MM.1S (cell line): ENCODE measurements at regions not wholly inside any gene's neighbourhood (a gene's known extent, or its start where the extent isn't known, plus 50 kb on each side); places are given as distances from the start of the nearest gene placed in this dataset.

Source experiments
- EZH2phosphoT487 ChIP-seq: fragments of 300-600 bp; sonication (generic); IDR thresholded peaks from 2 replicates; pipeline ENCODE4 v1.6.1; 2018; ENCODE audit warnings: antibody characterized with exemption, low read length
- TF ChIP-seq, protein P1 (sequence below): fragments of 300-600 bp; sonication (generic); IDR thresholded peaks from 2 replicates; pipeline ENCODE4 v1.5.1; 2016; ENCODE audit warnings: antibody characterized with exemption, low read length, mixed read lengths

DNA sequence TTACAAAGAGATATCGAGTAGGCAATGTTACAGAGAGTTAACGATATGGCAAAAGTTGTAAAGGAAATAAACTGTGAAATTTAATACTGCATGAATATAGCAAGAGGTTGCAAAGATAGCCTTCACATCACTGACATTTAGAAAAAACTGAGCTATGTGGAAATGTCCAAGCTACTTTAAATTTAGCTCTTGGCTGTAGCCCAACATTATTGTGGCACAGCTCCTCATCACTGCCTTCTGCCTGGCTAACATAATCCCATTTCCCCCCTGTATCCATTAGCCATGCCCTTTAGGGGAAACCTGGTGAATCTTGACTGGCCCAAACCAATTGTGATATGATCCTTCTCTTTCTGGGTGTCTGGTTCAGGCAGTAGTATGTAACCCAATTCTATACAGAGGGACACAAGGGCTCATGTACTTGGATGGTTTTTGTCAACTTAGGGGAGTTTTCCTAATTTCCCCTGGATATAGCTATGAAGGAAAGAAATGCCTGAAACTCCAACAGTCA, 115.4 kb downstream of the PFDN4 start:
- TF ChIP-seq, protein P1, sequence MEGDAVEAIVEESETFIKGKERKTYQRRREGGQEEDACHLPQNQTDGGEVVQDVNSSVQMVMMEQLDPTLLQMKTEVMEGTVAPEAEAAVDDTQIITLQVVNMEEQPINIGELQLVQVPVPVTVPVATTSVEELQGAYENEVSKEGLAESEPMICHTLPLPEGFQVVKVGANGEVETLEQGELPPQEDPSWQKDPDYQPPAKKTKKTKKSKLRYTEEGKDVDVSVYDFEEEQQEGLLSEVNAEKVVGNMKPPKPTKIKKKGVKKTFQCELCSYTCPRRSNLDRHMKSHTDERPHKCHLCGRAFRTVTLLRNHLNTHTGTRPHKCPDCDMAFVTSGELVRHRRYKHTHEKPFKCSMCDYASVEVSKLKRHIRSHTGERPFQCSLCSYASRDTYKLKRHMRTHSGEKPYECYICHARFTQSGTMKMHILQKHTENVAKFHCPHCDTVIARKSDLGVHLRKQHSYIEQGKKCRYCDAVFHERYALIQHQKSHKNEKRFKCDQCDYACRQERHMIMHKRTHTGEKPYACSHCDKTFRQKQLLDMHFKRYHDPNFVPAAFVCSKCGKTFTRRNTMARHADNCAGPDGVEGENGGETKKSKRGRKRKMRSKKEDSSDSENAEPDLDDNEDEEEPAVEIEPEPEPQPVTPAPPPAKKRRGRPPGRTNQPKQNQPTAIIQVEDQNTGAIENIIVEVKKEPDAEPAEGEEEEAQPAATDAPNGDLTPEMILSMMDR, result no peak
- TF ChIP-seq EZH2phosphoT487, result no peak
